ENCODE measurements at regions not wholly inside any gene's neighbourhood (a gene's known extent, or its start where the extent isn't known, plus 50 kb on each side); places are given as distances from the start of the nearest gene placed in this dataset.

DNA sequence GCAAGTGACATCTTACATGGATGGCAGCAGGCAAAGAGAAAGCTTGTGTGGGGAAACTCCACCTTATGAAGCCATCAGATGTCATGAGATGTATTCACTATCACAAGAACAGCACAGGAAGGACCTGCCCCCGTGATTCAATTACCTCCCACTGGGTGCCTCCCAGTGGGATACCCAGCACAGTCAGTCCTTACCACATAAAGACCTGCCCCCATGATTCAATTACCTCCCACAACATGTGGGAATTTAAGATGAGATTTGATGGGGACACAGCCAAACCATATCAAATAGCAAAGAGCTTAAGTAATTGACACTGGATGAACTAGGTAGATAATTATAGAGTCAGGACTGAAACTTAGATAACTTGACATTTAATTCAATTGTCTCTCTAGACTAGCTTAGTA lies 85.6 kb downstream of the SLIT2 start:
- Mint-ChIP-seq H3K27me3 (ENCODE audit: unreplicated experiment) (peaks cover 4% of the 10 kb centered on the region), H3K36me3 (ENCODE audit: low read depth, unreplicated experiment) (no peaks in the 10 kb centered on the region), H3K4me3 (ENCODE audit: unreplicated experiment) (no peak overlapping the region), H3K4me1 (ENCODE audit: unreplicated experiment) (peaks cover 4% of the 10 kb centered on the region), H3K9me3 (ENCODE audit: unreplicated experiment) (no peaks in the 10 kb centered on the region), H3K27ac (ENCODE audit: unreplicated experiment) (no peak overlapping the region)
- DNase-seq (ENCODE audit: low spot score), result no peak
- TF ChIP-seq, protein P1, sequence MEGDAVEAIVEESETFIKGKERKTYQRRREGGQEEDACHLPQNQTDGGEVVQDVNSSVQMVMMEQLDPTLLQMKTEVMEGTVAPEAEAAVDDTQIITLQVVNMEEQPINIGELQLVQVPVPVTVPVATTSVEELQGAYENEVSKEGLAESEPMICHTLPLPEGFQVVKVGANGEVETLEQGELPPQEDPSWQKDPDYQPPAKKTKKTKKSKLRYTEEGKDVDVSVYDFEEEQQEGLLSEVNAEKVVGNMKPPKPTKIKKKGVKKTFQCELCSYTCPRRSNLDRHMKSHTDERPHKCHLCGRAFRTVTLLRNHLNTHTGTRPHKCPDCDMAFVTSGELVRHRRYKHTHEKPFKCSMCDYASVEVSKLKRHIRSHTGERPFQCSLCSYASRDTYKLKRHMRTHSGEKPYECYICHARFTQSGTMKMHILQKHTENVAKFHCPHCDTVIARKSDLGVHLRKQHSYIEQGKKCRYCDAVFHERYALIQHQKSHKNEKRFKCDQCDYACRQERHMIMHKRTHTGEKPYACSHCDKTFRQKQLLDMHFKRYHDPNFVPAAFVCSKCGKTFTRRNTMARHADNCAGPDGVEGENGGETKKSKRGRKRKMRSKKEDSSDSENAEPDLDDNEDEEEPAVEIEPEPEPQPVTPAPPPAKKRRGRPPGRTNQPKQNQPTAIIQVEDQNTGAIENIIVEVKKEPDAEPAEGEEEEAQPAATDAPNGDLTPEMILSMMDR (IDR thresholded peaks at IDR 0.05; ENCODE audit: unreplicated experiment), result no peak

- no peak overlapping the region for H3K27ac Mint-ChIP-seq (ENCODE audit: unreplicated experiment)
- peaks cover 4% of the 10 kb centered on the region for H3K4me1 Mint-ChIP-seq (ENCODE audit: unreplicated experiment)
- no peak for DNase-seq (ENCODE audit: low spot score)
- no peaks in the 10 kb centered on the region for H3K9me3 Mint-ChIP-seq (ENCODE audit: unreplicated experiment)
- H3K4me3 Mint-ChIP-seq (ENCODE audit: unreplicated experiment), result no peak overlapping the region
- H3K36me3 Mint-ChIP-seq (ENCODE audit: low read depth, unreplicated experiment), result no peaks in the 10 kb centered on the region
- TF ChIP-seq, protein P1 (IDR thresholded peaks at IDR 0.05; ENCODE audit: unreplicated experiment), result no peak
- peaks cover 4% of the 10 kb centered on the region for H3K27me3 Mint-ChIP-seq (ENCODE audit: unreplicated experiment)
Measured at GRCh38 chr4:20338841-20339240, 87.1 kb downstream of the SLIT2 start.

- DNase-seq (ENCODE audit: low spot score), result no peak
- Mint-ChIP-seq H3K4me3 (ENCODE audit: unreplicated experiment) (no peak overlapping the region), H3K27me3 (ENCODE audit: unreplicated experiment) (peaks cover 4% of the 10 kb centered on the region), H3K27ac (ENCODE audit: unreplicated experiment) (no peak overlapping the region), H3K9me3 (ENCODE audit: unreplicated experiment) (no peaks in the 10 kb centered on the region), H3K4me1 (ENCODE audit: unreplicated experiment) (peaks cover 4% of the 10 kb centered on the region), H3K36me3 (ENCODE audit: low read depth, unreplicated experiment) (no peaks in the 10 kb centered on the region)
- TF ChIP-seq, protein P1 (IDR thresholded peaks at IDR 0.05; ENCODE audit: unreplicated experiment), result no peak
Measured at GRCh38 chr4:20341134-20341738, 89.5 kb downstream of the SLIT2 start.

DNA sequence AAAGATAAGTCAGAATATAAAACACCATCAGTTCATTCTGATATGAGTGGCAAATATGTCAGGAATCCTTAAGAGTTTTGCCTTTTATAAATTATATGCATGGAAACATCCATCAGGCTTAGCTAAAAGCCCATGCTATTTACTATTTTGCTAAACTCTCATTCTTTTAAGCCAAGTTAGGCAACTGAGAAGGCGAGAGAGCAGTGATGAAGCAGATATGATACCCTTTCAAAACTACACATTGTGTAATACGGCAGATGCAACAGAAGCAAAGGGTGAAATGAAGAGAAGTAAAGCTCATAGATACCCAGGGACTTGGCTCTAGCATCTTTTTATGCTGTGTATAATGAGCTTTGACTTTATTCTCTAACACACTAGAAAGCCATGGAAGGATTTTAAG lies 95.8 kb downstream of the SLIT2 start:
- Mint-ChIP-seq H3K4me3 (ENCODE audit: unreplicated experiment) (no peak overlapping the region), H3K9me3 (ENCODE audit: unreplicated experiment) (no peaks in the 10 kb centered on the region), H3K4me1 (ENCODE audit: unreplicated experiment) (no peaks in the 10 kb centered on the region), H3K27ac (ENCODE audit: unreplicated experiment) (no peak overlapping the region), H3K27me3 (ENCODE audit: unreplicated experiment) (no peaks in the 10 kb centered on the region), H3K36me3 (ENCODE audit: low read depth, unreplicated experiment) (no peaks in the 10 kb centered on the region)
- DNase-seq (ENCODE audit: low spot score), result no peak
- TF ChIP-seq, protein P1 (IDR thresholded peaks at IDR 0.05; ENCODE audit: unreplicated experiment), result no peak

DNA sequence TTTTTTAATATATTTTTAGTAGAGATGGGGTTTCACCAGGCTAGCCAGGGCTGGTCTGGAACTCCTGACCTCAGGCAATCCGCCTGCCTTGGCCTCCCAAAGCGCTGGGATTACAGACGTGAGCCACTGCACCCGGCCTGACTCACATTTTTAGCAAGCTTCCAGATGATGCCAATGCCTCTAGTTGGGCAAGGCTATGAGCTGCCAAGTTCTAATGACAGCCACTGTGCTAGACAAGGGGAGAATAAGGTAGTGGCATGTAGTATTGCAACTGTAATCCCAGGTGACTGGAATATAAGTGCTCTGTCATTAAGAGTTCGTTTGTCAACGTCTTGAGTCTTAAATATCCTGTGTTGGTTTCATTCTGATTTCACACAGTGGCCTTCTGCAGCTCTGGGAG lies 96.7 kb downstream of the SLIT2 start:
- Mint-ChIP-seq H3K36me3 (ENCODE audit: low read depth, unreplicated experiment) (no peaks in the 10 kb centered on the region), H3K4me1 (ENCODE audit: unreplicated experiment) (peaks cover 2% of the 10 kb centered on the region)

More for the DNA sequence above, 96.7 kb downstream of the SLIT2 start:
- TF ChIP-seq, protein P1 (IDR thresholded peaks at IDR 0.05; ENCODE audit: unreplicated experiment), result no peak
- H3K4me3 Mint-ChIP-seq (ENCODE audit: unreplicated experiment), result no peak overlapping the region
- H3K9me3 Mint-ChIP-seq (ENCODE audit: unreplicated experiment), result no peaks in the 10 kb centered on the region
- H3K27ac Mint-ChIP-seq (ENCODE audit: unreplicated experiment), result no peak overlapping the region
- no peak for DNase-seq (ENCODE audit: low spot score)
- H3K27me3 Mint-ChIP-seq (ENCODE audit: unreplicated experiment), result no peaks in the 10 kb centered on the region
